ENCODE measurements at regions not wholly inside any gene's neighbourhood (a gene's known extent, or its start where the extent isn't known, plus 50 kb on each side); places are given as distances from the start of the nearest gene placed in this dataset.

DNA sequence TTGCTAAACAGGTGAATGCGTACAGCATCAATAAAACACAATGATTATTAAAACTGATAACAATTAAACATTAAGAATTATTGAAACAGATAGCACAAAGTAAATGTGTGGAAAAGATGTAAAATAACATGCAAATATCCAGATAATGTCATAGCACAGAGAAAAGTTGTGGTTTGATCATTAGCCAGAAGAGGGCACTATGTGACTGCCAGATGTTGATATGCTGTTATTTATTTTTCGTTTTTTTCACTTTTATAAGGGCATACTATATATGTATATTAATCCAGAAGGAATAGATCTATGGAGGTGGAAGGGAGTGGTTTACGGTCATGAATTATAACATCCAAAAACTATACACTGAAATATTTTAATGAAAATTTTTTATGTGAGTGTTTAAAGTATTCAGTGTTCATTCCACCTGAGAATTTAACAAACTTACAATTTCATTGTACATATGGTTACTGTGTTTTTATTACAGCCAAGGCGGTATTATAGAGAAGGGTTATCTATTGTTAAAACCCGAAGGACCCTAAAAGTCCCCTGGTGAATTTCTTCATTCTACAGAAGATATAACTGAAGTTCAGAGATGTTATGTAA, 211.9 kb upstream of the UGT8 start:
- TF ChIP-seq, protein P1, sequence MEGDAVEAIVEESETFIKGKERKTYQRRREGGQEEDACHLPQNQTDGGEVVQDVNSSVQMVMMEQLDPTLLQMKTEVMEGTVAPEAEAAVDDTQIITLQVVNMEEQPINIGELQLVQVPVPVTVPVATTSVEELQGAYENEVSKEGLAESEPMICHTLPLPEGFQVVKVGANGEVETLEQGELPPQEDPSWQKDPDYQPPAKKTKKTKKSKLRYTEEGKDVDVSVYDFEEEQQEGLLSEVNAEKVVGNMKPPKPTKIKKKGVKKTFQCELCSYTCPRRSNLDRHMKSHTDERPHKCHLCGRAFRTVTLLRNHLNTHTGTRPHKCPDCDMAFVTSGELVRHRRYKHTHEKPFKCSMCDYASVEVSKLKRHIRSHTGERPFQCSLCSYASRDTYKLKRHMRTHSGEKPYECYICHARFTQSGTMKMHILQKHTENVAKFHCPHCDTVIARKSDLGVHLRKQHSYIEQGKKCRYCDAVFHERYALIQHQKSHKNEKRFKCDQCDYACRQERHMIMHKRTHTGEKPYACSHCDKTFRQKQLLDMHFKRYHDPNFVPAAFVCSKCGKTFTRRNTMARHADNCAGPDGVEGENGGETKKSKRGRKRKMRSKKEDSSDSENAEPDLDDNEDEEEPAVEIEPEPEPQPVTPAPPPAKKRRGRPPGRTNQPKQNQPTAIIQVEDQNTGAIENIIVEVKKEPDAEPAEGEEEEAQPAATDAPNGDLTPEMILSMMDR (IDR thresholded peaks at IDR 0.05; ENCODE audit: low read depth, low read length) = peak; percentile 65
- no peak for DNase-seq (ENCODE audit: extremely low read depth, low read depth)

DNA sequence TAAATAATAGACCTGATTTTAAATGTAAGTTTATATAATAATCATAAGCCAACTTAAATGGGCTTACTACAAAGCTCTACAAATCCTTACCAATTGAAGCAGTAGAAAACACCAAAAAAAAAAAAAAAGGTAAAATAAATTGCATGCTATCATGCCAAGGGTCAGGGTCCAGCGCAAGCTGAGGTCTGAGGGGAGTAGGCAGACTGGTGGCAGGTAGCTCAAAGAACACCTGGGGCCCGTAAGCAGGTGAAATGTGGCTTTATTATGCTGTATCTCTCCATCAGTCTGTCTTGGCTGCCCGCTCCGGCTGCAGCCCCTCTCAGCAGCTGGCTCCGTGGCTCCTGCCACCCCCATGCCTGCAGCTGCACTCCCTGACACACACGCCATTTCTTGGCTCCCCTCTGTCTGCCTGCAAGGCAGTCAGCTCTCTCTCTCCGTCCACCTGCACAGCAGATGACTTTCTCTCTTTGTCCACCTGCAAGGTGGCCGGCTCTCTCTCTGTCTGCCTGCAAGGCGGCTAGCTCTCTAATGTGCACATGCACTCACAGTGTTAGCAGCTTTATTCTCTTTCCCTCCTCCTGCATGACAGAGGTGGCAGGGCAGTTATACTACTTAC, 209.4 kb upstream of the UGT8 start:
- DNase-seq (ENCODE audit: extremely low read depth, low read depth) = no peak
- TF ChIP-seq, protein P1 (IDR thresholded peaks at IDR 0.05; ENCODE audit: low read depth, low read length) = no peak

DNA sequence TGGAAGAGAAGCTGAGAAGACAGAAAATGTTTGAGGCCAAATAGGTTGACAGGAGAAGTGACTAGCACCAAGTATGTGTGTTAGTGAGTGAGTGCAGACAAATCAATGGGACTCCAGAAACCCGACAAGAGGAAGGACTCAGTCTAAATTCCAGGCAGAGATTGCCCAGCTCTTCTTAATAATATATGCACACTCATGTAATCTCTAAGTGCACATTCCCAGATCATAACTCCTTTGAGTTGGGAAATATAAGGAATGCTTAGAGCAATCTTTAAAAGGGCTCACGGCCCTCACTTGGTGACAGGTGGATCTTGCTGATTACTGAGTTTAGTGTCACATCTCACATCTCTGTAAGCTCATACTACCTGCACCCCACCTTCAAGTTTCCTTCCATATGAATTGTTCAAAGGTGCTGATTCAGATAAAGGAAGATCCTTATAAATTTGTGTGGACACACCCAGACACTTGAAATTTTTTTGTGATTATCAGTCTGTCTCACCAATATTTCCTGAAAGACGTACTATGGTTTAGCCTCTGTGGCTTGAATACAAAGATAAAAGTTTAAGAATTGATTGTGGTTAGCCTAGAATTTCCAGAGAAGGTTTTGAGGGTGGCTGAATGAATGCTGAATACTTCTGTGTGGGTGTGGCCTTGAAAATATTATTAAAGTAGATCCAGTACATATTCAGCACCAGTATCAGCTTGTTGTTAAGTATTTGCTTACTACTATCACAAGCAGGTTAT, 205.1 kb upstream of the UGT8 start:
- TF ChIP-seq, protein P1 (IDR thresholded peaks at IDR 0.05; ENCODE audit: low read depth, low read length) = no peak
- no peak for DNase-seq (ENCODE audit: extremely low read depth, low read depth)

DNA sequence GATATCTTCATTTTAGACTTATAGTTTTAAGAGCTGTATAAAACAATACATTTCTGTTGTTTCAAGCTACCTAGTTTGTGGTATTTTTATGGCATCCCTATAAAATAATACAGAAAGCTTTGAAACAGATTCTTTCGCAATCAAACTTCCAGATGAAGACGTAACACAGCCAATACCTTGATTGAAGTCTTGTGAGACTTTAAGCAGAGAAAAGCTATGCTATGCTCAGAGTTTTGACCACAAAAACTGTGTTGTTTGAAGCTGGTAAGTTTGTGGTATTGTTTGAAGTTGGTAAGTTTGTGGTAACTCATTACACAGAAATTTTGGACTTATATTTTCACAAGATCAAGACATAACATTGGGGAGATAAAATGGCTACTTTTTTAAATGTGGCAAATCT, 201.8 kb upstream of the UGT8 start:
- no peak for DNase-seq (ENCODE audit: extremely low read depth, low read depth)
- TF ChIP-seq, protein P1 (IDR thresholded peaks at IDR 0.05; ENCODE audit: low read depth, low read length) = no peak

DNA sequence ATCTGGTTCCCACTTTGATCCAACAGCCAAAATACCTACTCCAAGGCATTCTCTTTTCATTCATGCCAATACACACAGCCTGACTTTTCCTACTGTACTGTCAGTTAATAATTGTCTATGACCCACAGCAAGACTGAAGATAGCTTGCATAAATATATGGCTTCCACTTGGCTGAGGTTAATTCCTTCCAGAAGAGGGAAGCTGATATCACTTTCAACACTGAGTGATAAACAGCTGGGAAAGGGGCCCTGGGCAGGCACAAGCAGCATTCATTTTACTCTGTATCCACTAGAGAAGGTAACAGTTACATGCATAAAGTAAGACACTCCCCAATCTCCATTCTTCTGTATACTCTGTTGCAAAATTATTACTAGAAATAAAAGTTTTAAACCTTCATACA, 200.2 kb upstream of the UGT8 start:
- no peak for DNase-seq (ENCODE audit: extremely low read depth, low read depth)

DNA sequence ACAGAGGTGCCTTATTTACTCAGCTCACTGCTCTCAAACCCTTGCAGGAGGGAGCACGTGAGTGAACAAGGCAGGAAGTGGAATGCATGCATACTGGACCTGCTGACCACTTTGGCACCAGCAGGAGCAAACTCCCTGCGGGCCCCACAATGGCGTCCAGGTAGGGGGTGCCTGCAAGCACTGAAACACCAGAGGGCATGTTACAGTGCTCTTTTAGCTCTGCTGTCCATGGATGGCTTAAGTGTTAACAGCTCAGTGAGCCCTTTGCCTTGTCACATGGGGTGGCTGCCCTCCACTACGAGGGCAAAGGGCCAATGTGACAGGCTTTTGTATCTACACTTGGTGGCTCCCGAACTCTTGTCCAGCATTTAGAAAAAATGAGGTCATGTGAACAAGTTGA, 199.5 kb upstream of the UGT8 start:
- DNase-seq (ENCODE audit: extremely low read depth, low read depth) = no peak

More for the DNA sequence above, 200.2 kb upstream of the UGT8 start:
- TF ChIP-seq, protein P1 (IDR thresholded peaks at IDR 0.05; ENCODE audit: low read depth, low read length) = no peak

More for the DNA sequence above, 199.5 kb upstream of the UGT8 start:
- TF ChIP-seq, protein P1 (IDR thresholded peaks at IDR 0.05; ENCODE audit: low read depth, low read length) = no peak
